Adrenal gland (tissue), 9 donors: ENCODE measurements at regions not wholly inside any gene's neighbourhood (a gene's known extent, or its start where the extent isn't known, plus 50 kb on each side); places are given as distances from the start of the nearest gene placed in this dataset.

Source experiments
- DNase-seq, 7 donors: peaks; one replicate each; pipeline ENCODE4 v3.0.0-alpha.2; 2019 to 2020
- H3K27ac ChIP-seq, 5 donors: fragments of 200-600 bp; sonication (generic) in 4 of 5; 1 replicate in 3 of 5; 2 replicates in 2 of 5; pipeline versions ENCODE4 v1.5.1 to v1.8.0; 2016 to 2020; ENCODE audit warnings: mild to moderate bottlenecking in 1 of 5
- H3K27me3 ChIP-seq: fragments of 200-600 bp; 2 replicates; pipeline ENCODE4 v1.8.0; 2021
- H3K36me3 ChIP-seq, 2 donors: fragments of 200-600 bp; replicated peaks in 1 of 2; 1 replicate in 1 of 2; 2 replicates in 1 of 2; pipeline versions ENCODE4 v1.5.1 to v1.8.0; 2018 to 2022
- H3K4me1 ChIP-seq, 2 donors: fragments of 200-600 bp; replicated peaks in 1 of 2; 1 replicate in 1 of 2; 2 replicates in 1 of 2; pipeline versions ENCODE4 v1.5.1 to v1.8.0; 2018 to 2021
- H3K4me3 ChIP-seq, 4 donors: fragments of 200-600 bp; sonication (generic) in 3 of 4; one replicate each; pipeline ENCODE4 v1.5.1; 2016 to 2018
- H3K9me3 ChIP-seq, 3 donors: fragments of 200-600 bp; sonication (generic) in 1 of 3; replicated peaks in 1 of 3; 1 replicate in 2 of 3; 2 replicates in 1 of 3; pipeline versions ENCODE4 v1.5.1 to v1.8.0; 2016 to 2021
- CTCF ChIP-seq, 6 experiments: fragments of 450-650 bp in 4 of 6; fragments of 200-600 bp in 2 of 6; sonication (generic) in 1 of 6; IDR thresholded peaks; 1 replicate in 5 of 6; 2 replicates in 1 of 6; pipeline versions ENCODE4 v1.5.1 to v1.8.0; 2016 to 2021; ENCODE audit warnings: antibody characterized with exemption in 6 of 6, mild to moderate bottlenecking in 2 of 6, moderate library complexity in 1 of 6
- POLR2A ChIP-seq, 2 donors: fragments of 450-650 bp; IDR thresholded peaks; one replicate each; pipeline ENCODE4 v1.6.1; 2017; ENCODE audit warnings: antibody characterized with exemption in 2 of 2, mild to moderate bottlenecking in 2 of 2, moderate library complexity in 1 of 2
- WGBS, 4 donors: extraction: QIAGEN DNeasy Blood & Tissue Kit in 2 of 4; methylation state at CpG; one replicate each; pipeline versions ENCODE4 v1.1.5 to v1.1.7; 2013 to 2017; 5-methylcytosine and 5-hydroxymethylcytosine counted together
- intact Hi-C, 2 donors: fragments of 100-400 bp; cut with DNase I; formaldehyde crosslinking; loops; one replicate each; pipeline versions ENCODE4 v1.14.1 to v1.15.0; 2022 to 2023
- donor health status: healthy with polysubstance abuse.
- donor health status: Bipolar disorder and iron deficiency.
- donor health status: DM: yes; HTN: yes; CAD: no.
- donor health status: DM: no; HTN: no; CAD: no.
- donor health status: DM: no; HTN: no; CAD: no.

GRCh38 chr2:82781176-82781915 is 1677.7 kb downstream of the SUCLG1 start:
- no peak for DNase-seq
- Histone ChIP-seq H3K4me3 (no peak overlapping the region), H3K9me3 (no peaks in the 10 kb centered on the region), H3K27ac (no peak overlapping the region), H3K27me3 (no peaks in the 10 kb centered on the region), H3K36me3 (no peaks in the 10 kb centered on the region), H3K4me1 (no peaks in the 10 kb centered on the region)
- TF ChIP-seq CTCF (IDR thresholded peaks at IDR 0.05) (no peak), POLR2A (IDR thresholded peaks at IDR 0.05) (no peak)
- intact Hi-C loops = no loop called here
- 65 to 83% (median 76%) methylated on average over 2 of the region's 2 CpGs for WGBS, 4 donors

- no peaks in the 10 kb centered on the region for H3K4me1 ChIP-seq
- TF ChIP-seq CTCF (IDR thresholded peaks at IDR 0.05) (no peak), POLR2A (IDR thresholded peaks at IDR 0.05) (no peak)
- DNase-seq = no peak
- no peak overlapping the region for H3K4me3 ChIP-seq
- no peaks in the 10 kb centered on the region for H3K27me3 ChIP-seq
- H3K27ac ChIP-seq = no peak overlapping the region
- H3K36me3 ChIP-seq = no peaks in the 10 kb centered on the region
- intact Hi-C loops = no loop called here
- no peaks in the 10 kb centered on the region for H3K9me3 ChIP-seq
- 72 to 81% (median 81%) methylated on average over 7 of the region's 7 CpGs for WGBS, 4 donors
These were observed 1679.0 kb downstream of the SUCLG1 start for GRCh38 chr2:82780050-82780449.

- intact Hi-C loops = no loop called here
- DNase-seq = no peak
- H3K36me3 ChIP-seq = no peaks in the 10 kb centered on the region
- H3K9me3 ChIP-seq = no peaks in the 10 kb centered on the region
- WGBS, 4 donors = 36 to 59% (median 48%) methylated on average over 2 of the region's 2 CpGs
- TF ChIP-seq CTCF (IDR thresholded peaks at IDR 0.05) = no peak
- TF ChIP-seq POLR2A (IDR thresholded peaks at IDR 0.05) = no peak
- H3K27me3 ChIP-seq = no peaks in the 10 kb centered on the region
- H3K4me1 ChIP-seq = no peaks in the 10 kb centered on the region
- H3K4me3 ChIP-seq = no peak overlapping the region
- H3K27ac ChIP-seq = no peak overlapping the region
These were observed 1706.7 kb downstream of the SUCLG1 start for GRCh38 chr2:82752396-82752795.

GRCh38 chr2:82748653-82749052 is 1710.4 kb downstream of the SUCLG1 start:
- TF ChIP-seq CTCF (IDR thresholded peaks at IDR 0.05) (no peak), POLR2A (IDR thresholded peaks at IDR 0.05) (no peak)
- intact Hi-C loops = no loop called here
- 66 to 82% (median 75%) methylated on average over 2 of the region's 2 CpGs for WGBS, 4 donors
- H3K9me3 ChIP-seq = no peaks in the 10 kb centered on the region
- no peaks in the 10 kb centered on the region for H3K27me3 ChIP-seq
- H3K4me3 ChIP-seq = no peak overlapping the region
- no peak for DNase-seq
- no peak overlapping the region for H3K27ac ChIP-seq
- H3K4me1 ChIP-seq = no peaks in the 10 kb centered on the region
- no peaks in the 10 kb centered on the region for H3K36me3 ChIP-seq
